Daoy (cell line): ENCODE measurements at regions not wholly inside any gene's neighbourhood (a gene's known extent, or its start where the extent isn't known, plus 50 kb on each side); places are given as distances from the start of the nearest gene placed in this dataset.
"Not testable (repeated sequence)": the region's sequence is repeated elsewhere in the genome, so short reads cannot be mapped to it uniquely, and the experiment has no call there.

Source experiments
- DNase-seq: peaks from one replicate; pipeline ENCODE4 v3.0.0-alpha.2; 2015; ENCODE audit warnings: low read depth

GRCh38 chr5:114953565-114953964 lies 216.1 kb downstream of the TRIM36 start:
- no peak for DNase-seq

GRCh38 chr5:114952876-114953275 lies 216.8 kb downstream of the TRIM36 start:
- no peak for DNase-seq

- DNase-seq, result no peak
Measured at GRCh38 chr5:114949756-114950155, 220.0 kb downstream of the TRIM36 start.

GRCh38 chr5:114948986-114949621 lies 220.6 kb downstream of the TRIM36 start:
- DNase-seq, result no peak

GRCh38 chr5:114948363-114948762 lies 221.3 kb downstream of the TRIM36 start:
- DNase-seq, result no peak

GRCh38 chr5:114940709-114941108 lies 229.0 kb downstream of the TRIM36 start:
- DNase-seq, result no peak

GRCh38 chr5:114935490-114935889 lies 234.2 kb downstream of the TRIM36 start:
- DNase-seq, result no peak

GRCh38 chr5:114928644-114929462 lies 240.9 kb downstream of the TRIM36 start:
- DNase-seq, result no peak

- DNase-seq, result no peak
Measured at GRCh38 chr5:114924769-114925168, 244.9 kb downstream of the TRIM36 start.

- no peak for DNase-seq
Measured at GRCh38 chr5:114912189-114912920, 257.4 kb downstream of the TRIM36 start.

- no peak for DNase-seq
Measured at GRCh38 chr5:114910727-114911126, 259.0 kb downstream of the TRIM36 start.

GRCh38 chr5:114909424-114909823 lies 260.3 kb downstream of the TRIM36 start:
- DNase-seq, result no peak

GRCh38 chr5:114903767-114904166 lies 265.9 kb downstream of the TRIM36 start:
- DNase-seq, result no peak

- DNase-seq, result no peak
Measured at GRCh38 chr5:114898602-114899001, 271.1 kb downstream of the TRIM36 start.

- DNase-seq, result no peak
Measured at GRCh38 chr5:114883675-114884074, 286.0 kb downstream of the TRIM36 start.

- DNase-seq, result no peak
Measured at GRCh38 chr5:114859438-114859735, 310.3 kb downstream of the TRIM36 start.

- DNase-seq, result no peak
Measured at GRCh38 chr5:114858665-114859437, 310.9 kb downstream of the TRIM36 start.

GRCh38 chr5:114857941-114858551 lies 311.7 kb downstream of the TRIM36 start:
- no peak for DNase-seq

- DNase-seq, result not testable (repeated sequence)
Measured at GRCh38 chr5:114844711-114845110, 325.0 kb downstream of the TRIM36 start.

GRCh38 chr5:114839360-114839759 lies 330.3 kb downstream of the TRIM36 start:
- DNase-seq, result no peak

GRCh38 chr5:114838937-114839336 lies 330.8 kb downstream of the TRIM36 start:
- DNase-seq, result no peak

- no peak for DNase-seq
Measured at GRCh38 chr5:114830114-114830513, 339.6 kb downstream of the TRIM36 start.
